SK-N-SH treated with all-trans-retinoic acid at 6 μM for 48 hours (cell line): ENCODE measurements at regions not wholly inside any gene's neighbourhood (a gene's known extent, or its start where the extent isn't known, plus 50 kb on each side); places are given as distances from the start of the nearest gene placed in this dataset.

Experiments used
- ESRRG ChIP-seq: fragments of 250-450 bp; sonication (Bioruptor Pico); IDR thresholded peaks from 2 replicates; pipeline ENCODE4 v1.6.1; 2021; ENCODE audit warnings: mild to moderate bottlenecking
- SNAI2 ChIP-seq: fragments of 250-450 bp; sonication (Bioruptor Pico); IDR thresholded peaks from 2 replicates; pipeline ENCODE4 v1.5.0; 2020; ENCODE audit warnings: mild to moderate bottlenecking, moderate library complexity
- TCF4 ChIP-seq: fragments of 250-450 bp; sonication (Bioruptor Pico); IDR thresholded peaks from 2 replicates; pipeline ENCODE4 v1.8.0; 2021; ENCODE audit warnings: mild to moderate bottlenecking, moderate library complexity, borderline replicate concordance
- ZC3H10 ChIP-seq: fragments of 250-450 bp; sonication (Bioruptor Pico); IDR thresholded peaks from 2 replicates; pipeline ENCODE4 v1.5.1; 2021; ENCODE audit warnings: mild to moderate bottlenecking, moderate library complexity
- TF ChIP-seq, protein P1 (sequence below): fragments of 250-450 bp; sonication (Bioruptor Pico); IDR thresholded peaks from 2 replicates; pipeline ENCODE4 v1.5.0; 2020; ENCODE audit warnings: mild to moderate bottlenecking, moderate library complexity
- TF ChIP-seq, protein P2 (sequence below): fragments of 250-450 bp; sonication (Bioruptor Pico); IDR thresholded peaks from 2 replicates; pipeline ENCODE4 v1.8.0; 2020; ENCODE audit warnings: mild to moderate bottlenecking, moderate library complexity, borderline replicate concordance

DNA sequence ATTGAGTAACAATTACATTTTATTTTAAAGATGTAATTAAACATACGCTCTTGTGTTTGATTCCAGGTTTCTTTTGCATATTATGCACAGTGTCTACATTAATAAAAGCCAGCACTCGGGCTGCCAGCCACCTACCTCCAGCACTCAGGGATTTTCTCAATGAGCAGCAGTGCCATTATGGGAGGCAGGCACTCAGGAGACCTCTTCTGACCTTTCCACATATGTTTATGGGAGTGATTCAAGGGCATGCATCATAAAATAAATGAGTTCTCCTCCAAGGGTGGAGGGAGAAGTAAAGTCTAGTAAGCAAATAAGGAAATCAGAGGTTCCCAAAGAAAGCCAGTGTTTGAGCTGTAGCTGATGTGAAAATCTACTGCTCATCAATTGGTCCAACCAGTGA, 119.8 kb upstream of the IRX2 start:
- TF ChIP-seq TCF4 (no peak), ESRRG (CRISPR knock-in tag) (no peak), SNAI2 (CRISPR knock-in tag) (no peak), ZC3H10 (CRISPR knock-in tag) (no peak)
- TF ChIP-seq, protein P1, sequence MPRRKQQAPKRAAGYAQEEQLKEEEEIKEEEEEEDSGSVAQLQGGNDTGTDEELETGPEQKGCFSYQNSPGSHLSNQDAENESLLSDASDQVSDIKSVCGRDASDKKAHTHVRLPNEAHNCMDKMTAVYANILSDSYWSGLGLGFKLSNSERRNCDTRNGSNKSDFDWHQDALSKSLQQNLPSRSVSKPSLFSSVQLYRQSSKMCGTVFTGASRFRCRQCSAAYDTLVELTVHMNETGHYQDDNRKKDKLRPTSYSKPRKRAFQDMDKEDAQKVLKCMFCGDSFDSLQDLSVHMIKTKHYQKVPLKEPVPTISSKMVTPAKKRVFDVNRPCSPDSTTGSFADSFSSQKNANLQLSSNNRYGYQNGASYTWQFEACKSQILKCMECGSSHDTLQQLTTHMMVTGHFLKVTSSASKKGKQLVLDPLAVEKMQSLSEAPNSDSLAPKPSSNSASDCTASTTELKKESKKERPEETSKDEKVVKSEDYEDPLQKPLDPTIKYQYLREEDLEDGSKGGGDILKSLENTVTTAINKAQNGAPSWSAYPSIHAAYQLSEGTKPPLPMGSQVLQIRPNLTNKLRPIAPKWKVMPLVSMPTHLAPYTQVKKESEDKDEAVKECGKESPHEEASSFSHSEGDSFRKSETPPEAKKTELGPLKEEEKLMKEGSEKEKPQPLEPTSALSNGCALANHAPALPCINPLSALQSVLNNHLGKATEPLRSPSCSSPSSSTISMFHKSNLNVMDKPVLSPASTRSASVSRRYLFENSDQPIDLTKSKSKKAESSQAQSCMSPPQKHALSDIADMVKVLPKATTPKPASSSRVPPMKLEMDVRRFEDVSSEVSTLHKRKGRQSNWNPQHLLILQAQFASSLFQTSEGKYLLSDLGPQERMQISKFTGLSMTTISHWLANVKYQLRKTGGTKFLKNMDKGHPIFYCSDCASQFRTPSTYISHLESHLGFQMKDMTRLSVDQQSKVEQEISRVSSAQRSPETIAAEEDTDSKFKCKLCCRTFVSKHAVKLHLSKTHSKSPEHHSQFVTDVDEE (CRISPR knock-in tag): no peak
- TF ChIP-seq, protein P2, sequence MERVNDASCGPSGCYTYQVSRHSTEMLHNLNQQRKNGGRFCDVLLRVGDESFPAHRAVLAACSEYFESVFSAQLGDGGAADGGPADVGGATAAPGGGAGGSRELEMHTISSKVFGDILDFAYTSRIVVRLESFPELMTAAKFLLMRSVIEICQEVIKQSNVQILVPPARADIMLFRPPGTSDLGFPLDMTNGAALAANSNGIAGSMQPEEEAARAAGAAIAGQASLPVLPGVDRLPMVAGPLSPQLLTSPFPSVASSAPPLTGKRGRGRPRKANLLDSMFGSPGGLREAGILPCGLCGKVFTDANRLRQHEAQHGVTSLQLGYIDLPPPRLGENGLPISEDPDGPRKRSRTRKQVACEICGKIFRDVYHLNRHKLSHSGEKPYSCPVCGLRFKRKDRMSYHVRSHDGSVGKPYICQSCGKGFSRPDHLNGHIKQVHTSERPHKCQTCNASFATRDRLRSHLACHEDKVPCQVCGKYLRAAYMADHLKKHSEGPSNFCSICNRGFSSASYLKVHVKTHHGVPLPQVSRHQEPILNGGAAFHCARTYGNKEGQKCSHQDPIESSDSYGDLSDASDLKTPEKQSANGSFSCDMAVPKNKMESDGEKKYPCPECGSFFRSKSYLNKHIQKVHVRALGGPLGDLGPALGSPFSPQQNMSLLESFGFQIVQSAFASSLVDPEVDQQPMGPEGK (CRISPR knock-in tag): no peak
